Heart left ventricle (tissue), 16 donors: ENCODE measurements at regions not wholly inside any gene's neighbourhood (a gene's known extent, or its start where the extent isn't known, plus 50 kb on each side); places are given as distances from the start of the nearest gene placed in this dataset.

Experiments
- ATAC-seq, 4 donors: fragments of 200-7000 bp; cut with Tn5 transposase; one replicate each; pipeline ENCODE4 v1.9.1; 2020 to 2022; ENCODE audit warnings: moderate library complexity in 4 of 4, mild to moderate bottlenecking in 3 of 4, moderate number of reproducible peaks in 1 of 4
- DNase-seq, 5 donors: peaks; one replicate each; pipeline ENCODE4 v3.0.0-alpha.2; 2020
- H3K27ac ChIP-seq, 12 donors: fragments of 200-600 bp; sonication (generic) in 4 of 12; one replicate each; pipeline versions ENCODE4 v1.5.0 to v1.8.0; 2016 to 2022; ENCODE audit warnings: mild to moderate bottlenecking in 2 of 12
- H3K27me3 ChIP-seq, 9 donors: fragments of 200-600 bp; sonication (generic) in 2 of 9; one replicate each; pipeline versions ENCODE4 v1.5.1 to v1.8.0; 2016 to 2022; ENCODE audit warnings: mild to moderate bottlenecking in 3 of 9
- H3K36me3 ChIP-seq, 9 donors: fragments of 200-600 bp; sonication (generic) in 2 of 9; one replicate each; pipeline versions ENCODE4 v1.5.0 to v1.8.0; 2018 to 2022; ENCODE audit warnings: mild to moderate bottlenecking in 2 of 9
- H3K4me1 ChIP-seq, 12 donors: fragments of 200-600 bp; sonication (generic) in 4 of 12; one replicate each; pipeline versions ENCODE4 v1.5.0 to v1.8.0; 2016 to 2022; ENCODE audit warnings: mild to moderate bottlenecking in 3 of 12
- H3K4me3 ChIP-seq, 12 donors: fragments of 200-600 bp; sonication (generic) in 4 of 12; one replicate each; pipeline versions ENCODE4 v1.5.0 to v1.8.0; 2017 to 2022; ENCODE audit warnings: mild to moderate bottlenecking in 9 of 12, moderate library complexity in 4 of 12
- H3K9me3 ChIP-seq, 12 donors: fragments of 200-600 bp; sonication (generic) in 4 of 12; one replicate each; pipeline versions ENCODE4 v1.5.0 to v1.8.0; 2016 to 2022; ENCODE audit warnings: mild to moderate bottlenecking in 1 of 12
- POLR2A ChIP-seq, 2 donors: fragments of 450-650 bp; IDR thresholded peaks; one replicate each; pipeline ENCODE4 v1.6.1; 2017; ENCODE audit warnings: antibody characterized with exemption in 2 of 2, mild to moderate bottlenecking in 2 of 2, moderate library complexity in 2 of 2
- WGBS, 4 donors: extraction: QIAGEN DNeasy Blood & Tissue Kit in 2 of 4; methylation state at CpG; one replicate each; pipeline versions ENCODE4 v1.1.5 to v1.1.7; 2013 to 2018; 5-methylcytosine and 5-hydroxymethylcytosine counted together
- intact Hi-C, 10 donors: fragments of 100-400 bp; cut with DNase I; formaldehyde crosslinking; loops; one replicate each; pipeline versions ENCODE4 v1.11.1 to v1.14.2; 2022
- TF ChIP-seq, protein P1 (sequence below), 12 donors: fragments of 200-600 bp; sonication (generic) in 4 of 12; IDR thresholded peaks; one replicate each; pipeline versions ENCODE4 v1.5.0 to v1.8.0; 2018 to 2022; ENCODE audit warnings: antibody characterized with exemption in 12 of 12, mild to moderate bottlenecking in 5 of 12
- donor health status: ischemic (EF 13 %, LVEDD 7.1; RV severe dilation, severe dysfunction).
- donor health status: healthy with polysubstance abuse.
- donor health status: DM: no; HTN: yes; CAD: no.
- donor health status: DM: no; HTN: no; CAD: no.
- donor health status: ischemic (EF 25% LVEDD 6.9; RV normal size, moderate dysfunction).
- donor health status: ischemic (EF 25% LVEDD 5.7; RV mildly dilated, moderate dysfunction).
- donor health status: healthy.
- donor health status: DM: yes; HTN: yes; CAD: no.
- donor health status: ischemic (EF 35%, LVEDD 5.7; RV mildly dilated, moderate dysfunction).
- donor health status: nonischemic (EF 11% LVEDD 7.7; RV severe dilation, severe dysfunction).
- donor health status: DM: yes; HTN: yes; CAD: no.
- donor health status: PGD.
- donor health status: ischemic (EF 29% LVEDD 5.4; RV normal size, mild dysfunction).
- donor health status: nonischemic (EF 23%, LVEDD 6.1; RV moderate dilation, normal function).

DNA sequence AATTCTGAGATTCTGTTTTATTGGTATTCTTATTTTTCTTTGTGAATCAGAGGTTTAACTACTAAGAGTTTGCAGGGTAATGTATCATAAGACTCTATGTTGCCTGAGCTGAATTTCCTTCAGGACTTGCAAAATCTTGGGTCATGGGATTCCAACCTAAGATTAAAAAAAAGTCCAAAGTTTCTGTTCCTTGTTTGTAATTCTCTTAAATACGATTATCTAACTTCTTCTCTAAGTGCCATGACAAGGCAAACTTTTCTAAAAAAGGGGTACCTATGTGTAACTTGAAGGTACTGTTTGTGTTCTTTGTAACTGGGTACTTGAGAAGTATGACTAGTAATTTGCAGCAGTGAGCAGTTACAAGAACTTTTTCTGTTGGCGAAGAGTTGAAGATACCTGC lies 181.3 kb upstream of the ZEB2 start:
- intact Hi-C loops: no loop called here
- DNase-seq (no peak), ATAC-seq (peak in 2 of 4 donors; percentile 28 to 52)
- WGBS, 4 donors: 82 to 92% (median 86%) methylated on average over 2 of the region's 2 CpGs
- peaks cover 0 to 5% (median 0%) of the 10 kb centered on the region in 12 donors for H3K9me3 ChIP-seq
- TF ChIP-seq POLR2A (IDR thresholded peaks at IDR 0.05): no peak
- TF ChIP-seq, protein P1, sequence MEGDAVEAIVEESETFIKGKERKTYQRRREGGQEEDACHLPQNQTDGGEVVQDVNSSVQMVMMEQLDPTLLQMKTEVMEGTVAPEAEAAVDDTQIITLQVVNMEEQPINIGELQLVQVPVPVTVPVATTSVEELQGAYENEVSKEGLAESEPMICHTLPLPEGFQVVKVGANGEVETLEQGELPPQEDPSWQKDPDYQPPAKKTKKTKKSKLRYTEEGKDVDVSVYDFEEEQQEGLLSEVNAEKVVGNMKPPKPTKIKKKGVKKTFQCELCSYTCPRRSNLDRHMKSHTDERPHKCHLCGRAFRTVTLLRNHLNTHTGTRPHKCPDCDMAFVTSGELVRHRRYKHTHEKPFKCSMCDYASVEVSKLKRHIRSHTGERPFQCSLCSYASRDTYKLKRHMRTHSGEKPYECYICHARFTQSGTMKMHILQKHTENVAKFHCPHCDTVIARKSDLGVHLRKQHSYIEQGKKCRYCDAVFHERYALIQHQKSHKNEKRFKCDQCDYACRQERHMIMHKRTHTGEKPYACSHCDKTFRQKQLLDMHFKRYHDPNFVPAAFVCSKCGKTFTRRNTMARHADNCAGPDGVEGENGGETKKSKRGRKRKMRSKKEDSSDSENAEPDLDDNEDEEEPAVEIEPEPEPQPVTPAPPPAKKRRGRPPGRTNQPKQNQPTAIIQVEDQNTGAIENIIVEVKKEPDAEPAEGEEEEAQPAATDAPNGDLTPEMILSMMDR (IDR thresholded peaks at IDR 0.05): no peak
- H3K27ac ChIP-seq: peak overlapping the region in 4 of 12 donors; percentile 21 to 89 (median 42)
- H3K4me3 ChIP-seq: no peak overlapping the region
- no peaks in the 10 kb centered on the region for H3K36me3 ChIP-seq
- no peaks in the 10 kb centered on the region for H3K27me3 ChIP-seq
- H3K4me1 ChIP-seq: peaks cover 0 to 51% (median 0%) of the 10 kb centered on the region in 12 donors

DNA sequence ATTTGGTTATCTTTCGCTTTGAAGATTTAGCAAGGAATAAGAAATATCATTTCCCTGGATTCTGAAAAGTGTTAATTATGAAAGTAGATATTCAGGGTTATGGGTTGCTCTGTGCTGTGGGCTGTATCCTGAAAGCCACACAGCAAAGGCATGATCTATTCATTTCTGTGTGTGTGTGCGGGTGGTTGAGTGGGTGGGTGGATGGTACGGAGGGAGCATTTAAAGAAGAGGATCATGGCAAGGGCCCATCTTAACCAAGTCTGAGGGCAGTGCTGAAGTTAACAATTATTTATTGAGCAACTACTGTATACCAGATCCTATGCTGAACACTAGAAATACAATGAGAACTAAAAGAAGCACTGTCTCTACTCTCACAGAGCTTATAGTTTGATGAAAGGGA lies 178.2 kb upstream of the ZEB2 start:
- intact Hi-C loops: no loop called here
- 92 to 97% (median 96%) methylated on average over 3 of the region's 3 CpGs for WGBS, 4 donors
- Histone ChIP-seq H3K9me3 (peaks cover 0 to 5% (median 0%) of the 10 kb centered on the region in 12 donors), H3K4me3 (no peak overlapping the region), H3K36me3 (no peaks in the 10 kb centered on the region), H3K27me3 (no peaks in the 10 kb centered on the region), H3K4me1 (peaks cover 0 to 26% (median 0%) of the 10 kb centered on the region in 12 donors), H3K27ac (no peak overlapping the region)
- no peak for ATAC-seq
- TF ChIP-seq, protein P1 (IDR thresholded peaks at IDR 0.05): no peak
- TF ChIP-seq POLR2A (IDR thresholded peaks at IDR 0.05): no peak
- no peak for DNase-seq

DNA sequence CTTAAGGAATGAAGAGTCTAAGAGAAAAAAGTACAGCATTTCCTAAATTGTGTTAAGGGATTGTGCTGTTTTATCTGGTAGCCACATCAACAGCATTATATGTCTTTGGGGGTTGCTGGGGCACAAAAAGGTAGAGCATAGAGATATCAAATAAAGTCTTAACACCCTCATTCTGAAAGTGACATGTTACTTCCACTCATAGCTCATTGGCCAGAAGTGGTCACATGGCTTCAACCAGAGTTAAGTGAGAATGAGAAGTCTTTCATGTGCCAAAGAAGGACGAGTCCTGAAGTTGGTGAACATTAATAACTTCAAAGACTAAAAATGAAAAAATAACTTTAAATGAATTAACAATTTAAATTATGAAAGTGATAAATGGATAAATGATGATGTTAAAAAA lies 175.7 kb upstream of the ZEB2 start:
- intact Hi-C loops: no loop called here
- Histone ChIP-seq H3K4me1 (peaks cover 0 to 17% (median 0%) of the 10 kb centered on the region in 12 donors), H3K27me3 (no peaks in the 10 kb centered on the region), H3K27ac (no peak overlapping the region), H3K9me3 (peaks cover 0 to 5% (median 0%) of the 10 kb centered on the region in 12 donors), H3K36me3 (no peaks in the 10 kb centered on the region), H3K4me3 (no peak overlapping the region)
- no peak for DNase-seq
- TF ChIP-seq, protein P1 (IDR thresholded peaks at IDR 0.05): no peak
- no peak for TF ChIP-seq POLR2A (IDR thresholded peaks at IDR 0.05)
- ATAC-seq: no peak
- WGBS, 4 donors: 78 to 93% (median 86%) methylated on average over 1 of the region's 1 CpG

DNA sequence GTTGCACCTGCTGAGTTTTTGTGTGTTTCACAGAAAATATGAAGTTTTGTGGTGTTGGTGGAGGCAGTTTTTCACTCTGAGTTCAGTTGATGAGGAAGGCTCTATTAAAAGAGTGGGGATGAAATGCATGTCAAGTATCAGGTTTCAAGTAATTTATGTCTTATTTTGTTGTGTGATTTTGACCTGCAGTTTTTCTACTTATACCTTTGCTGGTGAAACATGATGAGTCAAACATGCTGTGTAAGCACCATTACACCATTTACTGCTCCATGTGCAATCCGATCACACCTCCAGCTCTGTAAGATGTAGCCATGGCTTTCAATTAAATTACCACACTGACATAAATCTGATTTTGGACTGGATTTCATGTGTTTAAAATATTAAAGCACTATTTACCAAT lies 174.5 kb upstream of the ZEB2 start:
- peak overlapping the region in 2 of 12 donors; percentile 24 to 86 for H3K27ac ChIP-seq
- H3K4me1 ChIP-seq: peaks cover 0 to 11% (median 0%) of the 10 kb centered on the region in 12 donors
- peaks cover 0 to 5% (median 0%) of the 10 kb centered on the region in 12 donors for H3K9me3 ChIP-seq
- 89 to 95% (median 93%) methylated on average over 1 of the region's 1 CpG for WGBS, 4 donors
- TF ChIP-seq, protein P1 (IDR thresholded peaks at IDR 0.05): no peak
- TF ChIP-seq POLR2A (IDR thresholded peaks at IDR 0.05): no peak
- intact Hi-C loops: no loop called here
- DNase-seq (no peak), ATAC-seq (no peak)
- H3K27me3 ChIP-seq: no peaks in the 10 kb centered on the region
- no peaks in the 10 kb centered on the region for H3K36me3 ChIP-seq
- H3K4me3 ChIP-seq: no peak overlapping the region
